Tibial nerve (tissue), 4 donors: ENCODE measurements at regions not wholly inside any gene's neighbourhood (a gene's known extent, or its start where the extent isn't known, plus 50 kb on each side); places are given as distances from the start of the nearest gene placed in this dataset.

ENCODE experiments used
- DNase-seq, 2 donors: peaks; one replicate each; pipeline ENCODE4 v3.0.0-alpha.2; 2019; ENCODE audit warnings: low spot score in 2 of 2
- H3K27ac ChIP-seq, 4 donors: fragments of 200-600 bp; sonication (generic) in 3 of 4; one replicate each; pipeline ENCODE4 v1.5.1; 2017 to 2019; ENCODE audit warnings: mild to moderate bottlenecking in 1 of 4
- H3K27me3 ChIP-seq, 2 donors: fragments of 200-600 bp; sonication (generic) in 1 of 2; one replicate each; pipeline versions ENCODE4 v1.5.1 to v1.6.0; 2017 to 2019
- H3K36me3 ChIP-seq, 3 donors: fragments of 200-600 bp; sonication (generic); one replicate each; pipeline ENCODE4 v1.5.1; 2018 to 2019
- H3K4me1 ChIP-seq, 4 donors: fragments of 200-600 bp; sonication (generic) in 3 of 4; one replicate each; pipeline ENCODE4 v1.5.1; 2017 to 2019
- H3K4me3 ChIP-seq, 4 donors: fragments of 200-600 bp; sonication (generic) in 3 of 4; one replicate each; pipeline ENCODE4 v1.5.1; 2017 to 2019; ENCODE audit warnings: mild to moderate bottlenecking in 1 of 4, moderate library complexity in 1 of 4
- H3K9me3 ChIP-seq, 4 donors: fragments of 200-600 bp; sonication (generic) in 3 of 4; one replicate each; pipeline ENCODE4 v1.5.1; 2017 to 2019
- CTCF ChIP-seq, 5 experiments: fragments of 200-600 bp in 3 of 5; fragments of 450-650 bp in 2 of 5; sonication (generic) in 3 of 5; IDR thresholded peaks; one replicate each; pipeline ENCODE4 v1.5.1; 2016 to 2019; ENCODE audit warnings: antibody characterized with exemption in 5 of 5, mild to moderate bottlenecking in 3 of 5, moderate library complexity in 2 of 5
- EP300 ChIP-seq, 2 donors: sonication (generic); formaldehyde crosslinking; IDR thresholded peaks; one replicate each; pipeline ENCODE4 v1.6.1; 2017; ENCODE audit warnings: antibody characterized with exemption in 2 of 2, mild to moderate bottlenecking in 1 of 2
- POLR2A ChIP-seq, 2 donors: fragments of 450-650 bp; IDR thresholded peaks; one replicate each; pipeline ENCODE4 v1.6.1; 2017; ENCODE audit warnings: antibody characterized with exemption in 2 of 2, mild to moderate bottlenecking in 2 of 2, moderate library complexity in 2 of 2
- WGBS, 2 donors: methylation state at CpG; one replicate each; pipeline ENCODE4 v1.1.5; 2018; 5-methylcytosine and 5-hydroxymethylcytosine counted together

DNA sequence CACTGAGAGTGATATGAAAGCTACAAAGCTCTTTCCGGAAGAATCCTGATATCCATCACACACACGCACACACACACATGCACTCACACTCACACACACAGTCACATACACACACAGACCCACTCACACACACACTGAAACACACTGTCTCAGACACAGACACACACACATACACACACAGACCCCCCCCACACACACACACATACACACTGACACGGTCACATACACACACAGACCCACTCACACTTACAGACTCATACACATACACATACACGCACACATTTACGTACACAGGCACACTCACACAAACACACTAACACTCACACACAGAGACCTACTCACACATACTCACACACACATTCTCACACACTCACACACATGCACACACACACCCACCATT lies 58.6 kb downstream of the LIG4 start:
- H3K27me3 ChIP-seq = no peaks in the 10 kb centered on the region
- H3K36me3 ChIP-seq = no peaks in the 10 kb centered on the region
- H3K27ac ChIP-seq = no peak overlapping the region
- H3K4me3 ChIP-seq = no peak overlapping the region
- DNase-seq = no peak
- H3K9me3 ChIP-seq = no peaks in the 10 kb centered on the region
- no peak for TF ChIP-seq CTCF (IDR thresholded peaks at IDR 0.05)
- TF ChIP-seq POLR2A (IDR thresholded peaks at IDR 0.05) = no peak
- no peak for TF ChIP-seq EP300 (IDR thresholded peaks at IDR 0.05)
- 94 to 96% methylated on average over 5 of the region's 5 CpGs for WGBS, 2 donors
- H3K4me1 ChIP-seq = no peaks in the 10 kb centered on the region

DNA sequence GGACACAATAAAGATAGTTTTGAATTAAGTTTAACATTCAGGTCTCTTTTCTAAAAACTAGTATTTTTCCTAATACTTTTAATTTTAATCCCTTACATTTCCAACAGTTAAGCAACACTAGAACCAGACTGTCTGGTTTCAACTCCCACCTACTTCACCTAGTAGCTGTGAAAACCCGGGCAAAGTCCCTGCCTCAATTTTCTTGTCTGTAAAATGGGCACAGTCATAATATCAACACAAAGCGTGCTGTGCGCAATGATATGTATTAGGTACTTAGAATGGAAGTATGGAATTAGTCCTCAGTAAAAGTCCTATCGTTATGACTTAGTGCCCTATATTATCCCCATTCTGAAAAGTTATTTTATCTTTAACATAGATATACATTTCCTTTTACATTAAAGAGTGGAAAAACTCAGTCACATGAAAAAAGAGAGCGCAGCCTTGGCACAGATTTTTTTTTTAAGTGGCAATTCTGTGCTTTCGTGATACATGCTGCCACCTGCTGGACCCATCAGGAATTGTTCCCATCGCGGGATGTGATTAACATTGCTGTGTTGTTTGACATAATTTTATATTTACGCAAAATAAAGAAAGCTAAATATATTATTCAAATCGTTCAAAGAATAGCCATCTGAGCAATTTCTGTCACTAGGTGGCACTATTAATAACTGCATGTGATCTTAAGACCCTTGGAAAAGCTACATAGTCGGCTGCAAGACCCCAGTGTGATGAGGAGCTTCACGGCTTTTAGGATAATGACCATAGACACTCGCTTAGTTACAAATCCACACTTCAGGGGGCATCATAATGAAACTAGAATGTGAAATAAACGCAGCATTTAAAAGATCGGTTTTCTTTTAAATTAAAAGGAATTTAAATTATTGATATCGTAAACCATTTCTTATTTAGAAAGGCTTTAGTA lies 59.9 kb downstream of the LIG4 start:
- H3K4me3 ChIP-seq = no peak overlapping the region
- no peak overlapping the region for H3K27ac ChIP-seq
- no peaks in the 10 kb centered on the region for H3K27me3 ChIP-seq
- TF ChIP-seq CTCF (IDR thresholded peaks at IDR 0.05) = peak; percentile 51 to 82 (median 81)
- no peak for TF ChIP-seq POLR2A (IDR thresholded peaks at IDR 0.05)
- no peak for TF ChIP-seq EP300 (IDR thresholded peaks at IDR 0.05)
- peak; percentile 39 to 77 for DNase-seq
- no peaks in the 10 kb centered on the region for H3K36me3 ChIP-seq
- H3K4me1 ChIP-seq = no peaks in the 10 kb centered on the region
- no peaks in the 10 kb centered on the region for H3K9me3 ChIP-seq
- 36% methylated on average over 16 of the region's 16 CpGs for WGBS, 2 donors

GRCh38 chr13:108154421-108154858 lies 60.9 kb downstream of the LIG4 start:
- 77 to 78% methylated on average over 1 of the region's 1 CpG for WGBS, 2 donors
- Histone ChIP-seq H3K4me1 (no peaks in the 10 kb centered on the region), H3K27ac (no peak overlapping the region), H3K4me3 (no peak overlapping the region), H3K9me3 (no peaks in the 10 kb centered on the region), H3K27me3 (no peaks in the 10 kb centered on the region), H3K36me3 (no peaks in the 10 kb centered on the region)
- no peak for TF ChIP-seq EP300 (IDR thresholded peaks at IDR 0.05)
- no peak for TF ChIP-seq POLR2A (IDR thresholded peaks at IDR 0.05)
- no peak for TF ChIP-seq CTCF (IDR thresholded peaks at IDR 0.05)
- DNase-seq = no peak

- no peak overlapping the region for H3K4me3 ChIP-seq
- no peaks in the 10 kb centered on the region for H3K4me1 ChIP-seq
- no peaks in the 10 kb centered on the region for H3K36me3 ChIP-seq
- no peak for DNase-seq
- H3K27me3 ChIP-seq = no peaks in the 10 kb centered on the region
- WGBS, 2 donors = 51 to 64% methylated on average over 2 of the region's 2 CpGs
- H3K27ac ChIP-seq = no peak overlapping the region
- no peaks in the 10 kb centered on the region for H3K9me3 ChIP-seq
- TF ChIP-seq POLR2A (IDR thresholded peaks at IDR 0.05) = no peak
- TF ChIP-seq EP300 (IDR thresholded peaks at IDR 0.05) = no peak
- TF ChIP-seq CTCF (IDR thresholded peaks at IDR 0.05) = no peak
Observed at GRCh38 chr13:108146642-108147041, 68.7 kb downstream of the LIG4 start.

DNA sequence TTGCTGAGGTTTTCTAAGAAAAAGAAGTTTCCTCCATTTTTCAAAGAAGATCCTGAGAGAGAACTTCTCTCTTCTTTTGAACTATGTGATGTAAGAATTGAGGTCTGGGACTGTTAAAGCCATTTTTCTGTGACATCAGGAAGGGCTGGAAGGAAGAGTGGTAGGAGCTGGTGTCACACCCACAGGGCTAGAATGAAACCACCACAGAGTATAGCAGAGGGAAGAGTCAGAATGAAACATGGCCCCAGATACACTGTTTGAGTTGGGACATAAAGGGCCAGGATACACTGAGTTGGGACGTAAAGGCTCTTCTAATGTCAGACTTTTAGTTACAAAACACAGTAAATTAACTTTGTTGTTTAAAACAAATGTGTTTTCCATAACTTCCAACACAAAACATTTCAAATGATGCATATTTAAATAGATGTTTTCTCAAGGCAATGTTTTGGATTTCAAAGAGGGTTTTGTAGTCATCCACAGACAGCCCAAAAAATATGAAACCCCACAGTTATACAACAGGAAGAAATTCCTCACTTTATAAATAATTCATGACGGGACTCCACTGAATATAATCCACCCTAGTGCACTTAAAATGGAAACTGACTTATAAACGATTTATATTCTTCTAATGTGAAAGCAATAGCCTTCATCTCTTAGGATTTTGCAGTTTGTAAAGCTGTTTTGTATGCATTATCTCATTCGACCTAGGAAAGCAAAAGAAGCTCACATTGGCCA lies 72.5 kb downstream of the LIG4 start:
- Histone ChIP-seq H3K27me3 (no peaks in the 10 kb centered on the region), H3K36me3 (no peaks in the 10 kb centered on the region), H3K4me1 (no peaks in the 10 kb centered on the region), H3K9me3 (no peaks in the 10 kb centered on the region), H3K27ac (no peak overlapping the region), H3K4me3 (no peak overlapping the region)
- no peak for TF ChIP-seq EP300 (IDR thresholded peaks at IDR 0.05)
- TF ChIP-seq POLR2A (IDR thresholded peaks at IDR 0.05) = no peak
- no peak for TF ChIP-seq CTCF (IDR thresholded peaks at IDR 0.05)
- DNase-seq = no peak
- WGBS, 2 donors = 37 to 44% methylated on average over 4 of the region's 4 CpGs
